ENCODE measurements at regions not wholly inside any gene's neighbourhood (a gene's known extent, or its start where the extent isn't known, plus 50 kb on each side); places are given as distances from the start of the nearest gene placed in this dataset.

DNA sequence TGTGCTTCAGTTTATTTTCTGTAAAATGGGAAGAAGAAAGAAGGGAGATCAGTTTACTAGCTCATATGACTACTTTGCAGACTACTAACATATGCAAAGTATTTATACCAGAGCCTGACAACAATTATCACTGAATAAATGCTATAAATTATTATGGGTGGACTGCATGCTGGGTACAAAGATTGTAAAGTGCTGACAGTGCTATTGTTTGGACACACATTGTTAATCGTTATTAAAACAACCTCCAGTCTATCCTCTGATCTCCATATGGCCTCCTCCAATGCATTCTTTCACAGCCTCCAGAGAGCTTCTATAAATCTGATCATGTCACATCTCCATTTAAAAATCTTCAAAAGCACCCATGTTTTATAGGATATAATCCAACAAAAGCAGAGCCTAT is 90.1 kb upstream of the HS3ST1 start (continued):
- no peak for TF ChIP-seq EZH2 (IDR thresholded peaks at IDR 0.05; ENCODE audit: low read depth, low read length, severe bottlenecking)
